ENCODE measurements at regions not wholly inside any gene's neighbourhood (a gene's known extent, or its start where the extent isn't known, plus 50 kb on each side); places are given as distances from the start of the nearest gene placed in this dataset.
"Not testable (repeated sequence)": the region's sequence is repeated elsewhere in the genome, so short reads cannot be mapped to it uniquely, and the experiment has no call there.

DNA sequence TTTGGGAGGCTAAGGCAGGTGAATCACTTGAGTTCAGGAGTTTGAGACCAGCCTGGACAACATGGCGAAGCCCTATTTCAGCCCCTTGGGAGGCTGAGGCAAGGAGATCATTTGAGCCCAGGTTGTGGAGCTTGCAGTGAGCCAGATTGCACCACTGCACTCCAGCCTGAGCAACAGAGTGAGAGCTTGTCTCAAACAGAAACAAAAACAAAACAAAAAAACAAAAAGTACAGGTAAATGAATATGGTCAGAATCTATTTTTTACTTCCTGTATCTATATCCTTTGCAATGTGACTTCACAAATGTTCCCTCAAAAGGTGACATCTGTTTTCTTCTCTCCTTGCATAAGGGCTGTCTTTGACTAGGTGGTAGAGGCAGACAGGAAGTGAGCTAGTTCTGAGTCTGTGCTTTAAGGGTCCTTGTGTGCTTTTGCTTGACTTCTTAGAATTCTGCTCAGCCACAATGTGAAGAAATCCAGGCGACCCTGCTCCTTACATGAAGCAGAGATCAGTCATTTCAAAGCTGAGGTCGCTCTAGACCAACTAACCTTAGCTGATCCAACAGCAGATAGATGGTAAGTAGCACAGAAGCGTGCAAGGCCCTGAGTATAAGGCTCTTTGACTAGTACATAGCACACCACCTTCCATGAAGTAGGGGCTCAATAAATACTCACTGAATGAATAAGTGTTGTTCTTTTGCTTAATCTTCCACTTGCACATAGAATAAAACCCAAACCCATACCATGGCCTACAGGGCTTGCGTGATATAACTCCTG lies 423.2 kb upstream of the PCDH15 start:
- no peak for DNase-seq

GRCh38 chr10:55223352-55223751 lies 422.3 kb upstream of the PCDH15 start:
- DNase-seq, result no peak

- no peak for DNase-seq
Observed at GRCh38 chr10:55220975-55221374, 419.9 kb upstream of the PCDH15 start.

DNA sequence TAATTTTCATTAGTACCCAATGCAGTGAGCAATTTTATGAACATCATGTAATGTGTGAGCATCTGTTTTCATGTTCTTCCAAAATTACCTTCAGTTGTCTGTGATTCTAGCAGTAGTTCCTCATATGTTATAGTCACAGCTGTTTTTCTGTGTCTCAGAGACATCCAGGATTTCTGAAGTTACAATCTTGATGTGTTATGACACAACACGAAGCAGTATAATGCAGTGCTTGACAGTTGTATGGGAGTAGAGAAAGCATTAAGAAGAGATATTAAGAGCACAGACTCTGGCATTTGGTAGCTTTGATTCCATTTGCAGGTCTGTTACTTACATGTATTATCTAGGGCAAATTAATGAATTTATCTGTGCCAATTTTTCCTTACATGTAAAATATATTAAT lies 414.7 kb upstream of the PCDH15 start:
- no peak for DNase-seq

DNA sequence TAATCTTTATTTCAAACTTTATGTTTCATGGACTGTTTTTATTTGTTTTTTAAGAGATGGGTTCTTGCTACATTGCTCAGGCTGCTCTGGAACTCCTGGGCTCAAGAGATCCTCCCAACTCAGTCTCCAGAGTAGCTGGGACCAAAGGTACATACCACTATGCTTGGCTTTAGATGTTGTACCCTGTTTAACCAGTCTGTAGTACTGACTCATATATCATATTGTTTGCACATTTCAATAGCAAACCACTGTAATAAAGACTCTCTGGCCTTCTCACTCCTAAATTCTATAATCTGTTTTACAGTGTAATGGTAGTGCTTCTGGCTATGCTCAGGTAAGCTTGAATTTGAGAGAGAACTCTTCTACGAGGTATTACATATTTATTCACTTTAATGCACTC lies 413.6 kb upstream of the PCDH15 start:
- no peak for DNase-seq

DNA sequence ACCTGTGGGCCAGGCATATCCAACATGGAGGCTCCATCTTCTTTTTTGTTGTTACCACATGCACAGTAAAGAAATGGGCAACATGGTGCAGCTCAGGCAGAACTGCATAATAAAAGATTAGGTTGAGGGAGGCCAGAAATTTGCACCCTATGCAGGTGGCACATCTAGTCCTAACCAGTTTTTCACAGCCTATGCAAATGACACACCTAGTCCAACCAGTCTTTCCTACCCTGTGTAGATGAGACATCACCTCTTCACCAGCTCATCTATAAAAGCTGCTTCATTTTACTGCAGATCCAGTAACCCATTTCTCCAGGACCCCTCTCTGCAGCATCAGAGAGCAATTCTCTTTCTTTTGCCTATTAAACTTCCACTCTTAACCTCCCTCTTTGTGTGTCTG lies 411.0 kb upstream of the PCDH15 start:
- no peak for DNase-seq

- DNase-seq, result no peak
Observed at GRCh38 chr10:55203874-55204273, 402.8 kb upstream of the PCDH15 start.

GRCh38 chr10:55203319-55203718 lies 402.3 kb upstream of the PCDH15 start:
- DNase-seq, result no peak

DNA sequence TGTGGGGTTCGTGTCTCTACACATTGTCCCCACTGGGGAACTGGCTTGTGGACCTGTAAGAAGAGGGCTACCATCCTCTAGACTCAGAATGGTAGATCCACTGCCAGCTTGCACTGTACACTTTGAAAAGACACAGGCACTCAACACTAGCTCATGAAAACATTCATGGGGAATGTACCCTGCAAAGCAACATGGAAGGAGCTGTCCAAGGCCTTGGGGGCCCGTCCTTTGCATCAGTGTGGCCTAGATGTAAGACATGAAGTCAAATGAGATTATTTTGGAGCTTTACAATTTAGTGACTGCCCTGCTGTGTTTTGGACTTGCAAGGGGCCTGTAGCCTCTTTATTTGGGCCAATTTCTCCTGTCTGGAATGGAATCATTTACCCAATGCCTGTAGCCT lies 399.0 kb upstream of the PCDH15 start:
- DNase-seq, result no peak

DNA sequence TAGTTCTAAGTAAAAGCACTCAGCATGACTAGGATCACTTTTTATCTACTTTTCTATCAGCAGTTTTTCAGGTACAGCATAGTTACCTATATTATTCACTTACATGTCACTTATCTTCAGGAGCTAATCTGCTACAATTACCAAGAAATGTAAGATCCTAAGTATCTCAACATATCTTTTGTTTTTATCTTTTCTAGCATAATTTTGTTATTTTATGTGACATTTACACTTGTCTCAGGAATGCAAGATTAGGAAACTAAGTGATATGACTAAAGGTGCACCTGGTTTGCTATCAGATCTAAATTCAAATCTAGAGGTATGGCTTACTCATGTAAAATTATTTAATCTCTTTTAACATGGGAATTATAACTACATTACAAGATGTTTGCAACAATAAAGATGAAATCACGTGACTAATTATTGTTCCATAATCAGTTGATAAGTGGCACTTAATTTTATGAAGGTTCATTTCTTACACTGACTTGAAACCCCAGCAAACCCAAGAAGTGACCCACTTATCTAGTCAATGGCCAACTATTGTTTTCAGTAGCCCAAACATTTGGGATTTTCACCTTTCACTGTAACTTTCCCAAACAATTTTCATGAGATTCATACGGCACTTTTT lies 390.3 kb upstream of the PCDH15 start:
- no peak for DNase-seq

DNA sequence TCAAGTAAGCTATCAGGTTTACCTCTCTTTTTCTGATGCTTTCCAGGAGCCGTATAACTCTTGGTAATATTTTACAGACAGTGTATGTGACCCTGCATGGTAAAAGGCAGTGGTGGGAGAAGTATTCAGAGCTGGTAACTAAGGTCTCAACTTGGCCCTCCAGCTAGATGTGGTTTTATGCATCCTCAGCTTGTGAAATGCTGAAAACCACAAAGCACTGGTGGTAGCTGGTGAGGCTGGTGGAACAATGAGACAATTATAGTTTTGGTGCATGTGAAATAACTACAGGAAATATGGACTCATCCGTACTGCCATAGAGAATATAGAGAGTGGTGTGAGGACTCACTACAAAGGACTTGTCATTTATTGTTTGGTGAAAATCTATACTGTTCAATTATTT lies 383.0 kb upstream of the PCDH15 start:
- DNase-seq, result no peak

- no peak for DNase-seq
Observed at GRCh38 chr10:55180357-55180756, 379.3 kb upstream of the PCDH15 start.

DNA sequence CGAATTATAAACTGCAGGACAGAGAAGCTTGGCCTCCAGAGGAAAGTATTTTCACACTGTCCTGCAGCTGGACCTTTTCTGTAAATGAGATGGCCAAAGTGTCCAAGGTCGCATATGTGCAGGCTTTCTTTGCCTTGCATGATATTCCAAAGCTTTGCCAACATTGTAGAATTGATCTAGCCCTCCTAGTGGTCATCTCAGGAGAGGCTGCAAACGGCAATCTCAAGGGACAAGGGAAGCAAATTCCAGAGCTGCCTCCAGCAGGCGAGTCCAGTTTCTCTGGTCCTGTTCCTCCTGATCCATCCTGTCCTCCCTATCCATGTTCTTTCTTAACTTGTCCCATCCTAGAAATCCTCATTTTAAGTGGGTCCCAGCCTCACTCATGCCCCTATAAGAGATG lies 373.4 kb upstream of the PCDH15 start:
- DNase-seq, result no peak

GRCh38 chr10:55169493-55169892 lies 368.5 kb upstream of the PCDH15 start:
- DNase-seq, result no peak

GRCh38 chr10:55168343-55168742 lies 367.3 kb upstream of the PCDH15 start:
- DNase-seq, result no peak

DNA sequence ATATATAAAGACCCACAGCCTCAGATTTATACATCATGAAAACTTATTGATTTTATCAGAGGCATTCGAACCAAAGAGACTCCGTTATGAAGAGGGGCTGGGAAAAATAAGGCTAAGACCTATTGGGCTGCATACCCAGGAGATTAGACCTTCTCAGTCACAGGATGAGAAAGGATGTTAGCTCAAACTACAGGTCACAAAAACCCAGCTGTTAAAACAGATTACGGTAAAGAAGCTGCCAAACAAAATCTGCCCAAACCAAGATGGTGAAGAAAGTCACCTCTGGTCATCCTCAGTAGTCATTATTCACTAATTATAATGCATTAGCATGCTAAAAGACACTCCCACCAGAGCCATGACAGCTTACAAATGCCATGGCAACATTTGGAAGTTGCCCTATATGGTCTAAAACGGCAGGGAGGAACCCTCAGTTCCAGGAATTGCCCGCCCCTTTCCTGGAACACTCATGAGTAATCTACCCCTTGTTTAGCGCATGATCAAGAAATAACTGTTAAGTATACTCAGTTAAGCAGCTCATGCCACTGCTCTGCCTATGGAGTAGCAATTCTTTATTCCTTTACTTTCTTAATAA lies 362.5 kb upstream of the PCDH15 start:
- no peak for DNase-seq

DNA sequence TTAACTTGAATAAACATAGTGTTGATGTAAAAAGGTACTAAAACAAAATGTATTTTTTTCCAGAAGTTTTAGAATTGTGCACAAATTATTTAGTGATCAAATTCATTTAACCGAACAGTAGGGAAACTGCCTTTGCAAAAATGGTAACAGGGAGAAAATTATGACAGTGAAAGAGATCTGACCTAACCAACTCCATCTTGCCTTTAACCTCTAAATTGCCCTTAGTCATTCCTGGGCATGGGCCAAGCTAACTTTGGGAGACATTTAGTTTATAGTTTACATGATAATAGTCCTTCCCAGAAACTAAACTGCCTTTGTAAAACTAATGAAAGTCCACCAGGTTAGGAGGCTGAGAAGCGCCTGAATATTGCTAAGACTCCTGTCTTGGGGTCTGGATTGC lies 361.3 kb upstream of the PCDH15 start:
- not testable (repeated sequence) for DNase-seq

DNA sequence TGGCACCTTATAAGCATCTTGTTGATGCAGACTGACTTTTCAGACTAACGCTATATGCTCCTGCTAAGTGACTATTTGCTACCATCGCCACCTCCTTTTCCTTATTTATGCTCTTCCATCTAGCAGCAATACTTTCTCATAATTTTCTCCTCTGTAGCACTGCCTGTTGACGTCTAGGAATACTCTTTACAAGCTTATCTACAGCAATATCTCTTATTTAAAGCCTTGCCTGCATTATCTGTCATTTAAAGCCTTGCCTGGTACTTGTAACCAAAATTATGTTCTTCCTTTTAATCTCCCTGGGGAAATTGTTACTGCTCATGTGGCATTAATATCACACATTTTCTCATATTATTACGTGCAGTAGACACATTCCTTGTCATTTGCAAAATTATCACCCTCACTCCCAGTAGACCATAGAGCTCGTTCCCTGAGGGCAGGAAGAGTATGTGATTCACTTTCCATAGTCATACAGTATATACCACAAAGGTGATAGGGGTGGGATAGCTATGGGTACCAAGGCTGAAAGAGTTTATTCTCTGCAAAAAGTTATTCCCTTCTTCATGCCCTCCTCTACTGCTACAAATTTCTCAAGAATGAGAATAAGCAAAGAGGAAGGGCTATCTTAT lies 359.7 kb upstream of the PCDH15 start:
- no peak for DNase-seq

GRCh38 chr10:55158633-55159032 lies 357.6 kb upstream of the PCDH15 start:
- DNase-seq, result no peak

GRCh38 chr10:55146032-55146431 lies 345.0 kb upstream of the PCDH15 start:
- no peak for DNase-seq

- DNase-seq, result no peak
Observed at GRCh38 chr10:55144001-55144400, 343.0 kb upstream of the PCDH15 start.

GRCh38 chr10:55141892-55142291 lies 340.9 kb upstream of the PCDH15 start:
- DNase-seq, result no peak

DNA sequence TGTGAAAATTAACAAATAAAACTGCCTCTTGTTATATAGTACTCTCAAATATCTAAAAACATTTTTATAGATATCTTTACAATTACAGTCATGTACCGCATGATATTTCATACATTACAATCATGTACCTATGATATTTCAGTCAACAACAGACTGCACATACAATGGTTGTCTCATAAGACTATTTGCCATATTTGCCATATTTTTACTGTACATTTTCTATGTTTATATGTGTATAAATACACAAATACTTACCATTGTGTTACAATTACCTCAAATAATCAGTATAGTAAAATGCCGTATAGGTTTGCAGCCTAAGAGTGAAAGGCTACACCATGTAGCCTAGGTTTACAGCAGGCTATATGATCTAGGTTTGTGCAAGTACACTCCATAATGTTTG lies 336.0 kb upstream of the PCDH15 start:
- no peak for DNase-seq

DNA sequence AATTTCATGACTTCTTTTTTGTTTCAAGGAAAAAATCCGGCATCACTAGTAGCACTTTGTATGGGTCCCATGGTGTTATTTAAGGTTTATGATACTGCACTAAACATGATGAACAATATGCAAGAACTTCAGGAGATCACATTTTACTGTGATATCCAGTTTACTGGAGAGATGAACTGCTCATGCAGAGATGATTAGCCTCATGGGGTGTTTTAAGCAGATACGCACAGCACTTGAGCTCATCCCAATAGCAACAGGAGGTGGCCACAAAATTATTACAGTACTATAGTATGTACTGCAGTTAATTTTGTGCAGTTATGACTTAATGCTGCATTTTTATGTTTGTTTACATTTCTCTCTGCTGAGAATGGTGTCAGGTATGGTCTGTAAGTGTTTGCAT lies 303.7 kb upstream of the PCDH15 start:
- no peak for DNase-seq
